B cell (primary cell): ENCODE measurements at regions not wholly inside any gene's neighbourhood (a gene's known extent, or its start where the extent isn't known, plus 50 kb on each side); places are given as distances from the start of the nearest gene placed in this dataset.

ENCODE experiments used
- ATAC-seq: fragments of 200-7000 bp; cut with Tn5 transposase; one replicate; pipeline ENCODE4 v1.10.0; 2021; ENCODE audit warnings: low read depth, mild to moderate bottlenecking, moderate number of reproducible peaks, moderate library complexity
- CTCF ChIA-PET: fragments of 350-600 bp; sonication (Branson Sonifier 250); formaldehyde crosslinking; loops from one replicate; lab custom pipeline; 2021; ENCODE audit warnings: antibody characterized with exemption, inconsistent platforms; lab: Charles Lee
- POLR2A ChIA-PET: fragments of 350-600 bp; sonication (Branson Sonifier 250); formaldehyde crosslinking; loops from one replicate; lab custom pipeline; 2021; ENCODE audit warnings: antibody characterized with exemption; lab: Charles Lee
- DNase-seq: peaks from one replicate; pipeline ENCODE4 v3.0.0; 2013
- H2AFZ ChIP-seq: 2 replicates; pipeline ENCODE4 v1.6.1; 2012; ENCODE audit warnings: mild to moderate bottlenecking, low read depth, low read length; ENCODE audit not compliant: insufficient read depth, poor library complexity, severe bottlenecking
- H3K27ac ChIP-seq, 2 donors: 1 replicate in 1 of 2; 2 replicates in 1 of 2; pipeline ENCODE4 v1.5.1; 2012 to 2013; ENCODE audit warnings: low read length in 2 of 2, mild to moderate bottlenecking in 2 of 2, moderate library complexity in 1 of 2
- H3K27me3 ChIP-seq, 4 experiments: fragments of 200-600 bp in 1 of 4; sonication (generic) in 1 of 4; replicated peaks in 1 of 4; 1 replicate in 2 of 4; 2 replicates in 2 of 4; pipeline versions ENCODE4 v1.6.1 to v1.7.0; 2013 to 2016; ENCODE audit warnings: low read length in 3 of 4, mild to moderate bottlenecking in 2 of 4, mixed read lengths in 1 of 4, moderate library complexity in 1 of 4; ENCODE audit not compliant: insufficient read depth in 4 of 4, control insufficient read depth in 3 of 4; ENCODE audit errors: control extremely low read depth in 1 of 4
- H3K36me3 ChIP-seq, 2 experiments: replicated peaks in 1 of 2; 1 replicate in 1 of 2; 2 replicates in 1 of 2; pipeline versions ENCODE4 v1.6.1 to v1.7.1; 2013; ENCODE audit warnings: low read length in 1 of 2; ENCODE audit not compliant: insufficient read depth in 2 of 2, control insufficient read depth in 1 of 2; ENCODE audit errors: control extremely low read depth in 1 of 2, extremely low read depth in 1 of 2
- H3K4me1 ChIP-seq, 2 donors: fragments of 200-600 bp in 1 of 2; sonication (generic) in 1 of 2; 1 replicate in 1 of 2; 2 replicates in 1 of 2; pipeline versions ENCODE4 v1.5.1 to v1.6.1; 2013 to 2017; ENCODE audit warnings: low read length in 2 of 2; ENCODE audit not compliant: control insufficient read depth in 2 of 2, insufficient read depth in 2 of 2
- H3K4me2 ChIP-seq: replicated peaks from 2 replicates; pipeline ENCODE3; 2012; ENCODE audit warnings: mild to moderate bottlenecking, low read depth, low read length; ENCODE audit not compliant: poor library complexity, severe bottlenecking
- H3K4me3 ChIP-seq, 5 experiments: fragments of 200-600 bp in 1 of 5; sonication (generic) in 1 of 5; 1 replicate in 3 of 5; 2 replicates in 2 of 5; pipeline versions ENCODE4 v1.5.1 to v1.7.0; 2011 to 2016; ENCODE audit warnings: low read length in 4 of 5, mild to moderate bottlenecking in 4 of 5, low read depth in 2 of 5, control low read depth in 1 of 5, moderate library complexity in 1 of 5; ENCODE audit not compliant: insufficient read depth in 1 of 5; ENCODE audit errors: control extremely low read depth in 1 of 5, extremely low read depth in 1 of 5
- H3K79me2 ChIP-seq: fragments of 200-600 bp; sonication (generic); one replicate; pipeline ENCODE4 v1.6.0; 2016; ENCODE audit warnings: low read length; ENCODE audit not compliant: control insufficient read depth, insufficient read depth
- H3K9ac ChIP-seq: fragments of 200-600 bp; sonication (generic); 2 replicates; pipeline ENCODE4 v1.6.1; 2017; ENCODE audit warnings: mild to moderate bottlenecking, low read length, moderate library complexity
- H3K9me3 ChIP-seq, 3 donors: one replicate each; pipeline versions ENCODE4 v1.6.1 to v1.7.1; 2013; ENCODE audit warnings: low read length in 2 of 3; ENCODE audit not compliant: control insufficient read depth in 2 of 3, insufficient read depth in 1 of 3; ENCODE audit errors: control extremely low read depth in 1 of 3
- H4K20me1 ChIP-seq: 2 replicates; pipeline ENCODE4 v1.6.0; 2012; ENCODE audit warnings: mild to moderate bottlenecking, low read length; ENCODE audit not compliant: insufficient read depth, control insufficient read depth, poor library complexity, severe bottlenecking
- H3K27ac Mint-ChIP-seq: one replicate; pipeline ENCODE4 v1.8.0; 2021; ENCODE audit warnings: mixed read lengths
- H3K27me3 Mint-ChIP-seq: one replicate; pipeline ENCODE4 v1.8.0; 2021; ENCODE audit warnings: mixed read lengths
- H3K4me1 Mint-ChIP-seq: one replicate; pipeline ENCODE4 v1.8.0; 2021; ENCODE audit warnings: mixed read lengths
- H3K4me3 Mint-ChIP-seq: one replicate; pipeline ENCODE4 v1.8.0; 2021; ENCODE audit warnings: mixed read lengths
- H3K9me3 Mint-ChIP-seq: one replicate; pipeline ENCODE4 v1.8.0; 2022; ENCODE audit warnings: mixed read lengths; ENCODE audit not compliant: insufficient read depth
- CTCF ChIP-seq: fragments of 200-600 bp; IDR thresholded peaks from one replicate; pipeline ENCODE4 v1.8.0; 2022; ENCODE audit warnings: antibody characterized with exemption, mild to moderate bottlenecking
- EZH2 ChIP-seq: IDR thresholded peaks from 2 replicates; pipeline ENCODE4 v1.6.1; 2012; ENCODE audit warnings: borderline replicate concordance, low read depth, mild to moderate bottlenecking, moderate library complexity, low read length; ENCODE audit not compliant: insufficient read depth, poor library complexity, severe bottlenecking
- WGBS: methylation state at CpG from one replicate; pipeline ENCODE4 v1.1.5; 2013; ENCODE audit warnings: missing lambda C conversion rate; ENCODE audit not compliant: insufficient coverage; 5-methylcytosine and 5-hydroxymethylcytosine counted together
- intact Hi-C: fragments of 100-400 bp; cut with micrococcal nuclease; formaldehyde crosslinking; loops from one replicate; pipeline ENCODE4 v1.10.0; 2022

DNA sequence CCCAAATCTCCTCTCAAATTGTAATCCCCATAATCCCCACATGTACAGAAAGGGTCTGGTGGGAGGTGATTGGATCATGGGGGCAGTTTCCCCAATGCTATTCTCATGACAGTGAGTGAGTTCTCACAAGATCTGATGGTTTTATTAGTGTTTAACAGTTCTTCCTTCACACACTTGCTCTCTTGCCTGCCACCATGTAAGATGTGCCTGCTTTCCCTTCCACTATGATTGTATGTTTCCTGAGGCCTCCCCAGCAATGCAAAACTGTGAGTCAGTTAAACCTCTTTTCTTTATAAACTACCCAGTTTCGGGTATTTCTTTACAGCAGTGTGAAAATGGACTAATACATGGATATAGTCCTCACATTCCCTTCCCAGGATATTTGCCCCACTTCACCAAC is 126.7 kb upstream of the SPATA12 start:
- H3K9ac ChIP-seq = no peak overlapping the region
- peaks cover 5% of the 10 kb centered on the region for H3K9me3 Mint-ChIP-seq
- H3K79me2 ChIP-seq = no peaks in the 10 kb centered on the region
- H3K4me1 ChIP-seq = no peaks in the 10 kb centered on the region
- no peak for ATAC-seq
- no peak overlapping the region for H3K4me2 ChIP-seq
- H3K4me3 ChIP-seq = no peak overlapping the region
- H3K27ac Mint-ChIP-seq = no peak overlapping the region
- H3K4me3 Mint-ChIP-seq = no peak overlapping the region
- peaks cover 8% of the 10 kb centered on the region for H3K27me3 Mint-ChIP-seq
- WGBS = no CpG with 5 or more reads among the region's 1 CpG
- no peak overlapping the region for H3K27ac ChIP-seq
- no peak for TF ChIP-seq CTCF
- no peak for TF ChIP-seq EZH2
- no peak overlapping the region for H2AFZ ChIP-seq
- H4K20me1 ChIP-seq = no peaks in the 10 kb centered on the region
- H3K9me3 ChIP-seq = peaks cover 0 to 5% (median 5%) of the 10 kb centered on the region in 3 donors
- POLR2A ChIA-PET = no interaction called here
- DNase-seq = no peak
- H3K36me3 ChIP-seq = no peaks in the 10 kb centered on the region
- no peaks in the 10 kb centered on the region for H3K27me3 ChIP-seq
- CTCF ChIA-PET = no interaction called here
- H3K4me1 Mint-ChIP-seq = no peaks in the 10 kb centered on the region
- intact Hi-C loops = no loop called here

DNA sequence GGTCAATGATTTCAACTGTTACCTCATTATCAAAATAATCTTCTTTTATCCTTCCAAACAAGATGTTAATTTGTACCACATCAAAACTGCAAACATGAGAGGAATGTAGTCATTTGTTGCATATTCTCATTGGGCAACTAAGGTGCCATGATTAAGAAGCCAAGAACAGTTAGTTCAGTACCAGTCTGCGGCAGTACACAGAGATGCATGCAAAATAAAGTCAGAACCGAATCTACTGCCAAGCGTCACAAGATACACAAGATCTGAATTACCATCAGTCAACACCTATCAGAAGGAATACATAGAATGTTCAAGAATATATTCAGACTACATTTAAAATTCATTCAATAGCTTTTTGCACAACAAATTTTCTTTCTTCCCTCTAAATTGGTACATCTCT is 127.6 kb upstream of the SPATA12 start:
- ATAC-seq (no peak), DNase-seq (no peak)
- Histone ChIP-seq H3K9ac (no peak overlapping the region), H4K20me1 (no peaks in the 10 kb centered on the region), H3K4me3 (no peak overlapping the region), H3K4me1 (peaks cover 0 to 4% of the 10 kb centered on the region in 2 donors), H3K79me2 (no peaks in the 10 kb centered on the region), H3K4me2 (no peak overlapping the region), H3K9me3 (peaks cover 0 to 5% (median 5%) of the 10 kb centered on the region in 3 donors), H2AFZ (no peak overlapping the region), H3K36me3 (no peaks in the 10 kb centered on the region), H3K27me3 (no peaks in the 10 kb centered on the region), H3K27ac (no peak overlapping the region)
- TF ChIP-seq CTCF (no peak), EZH2 (no peak)
- Mint-ChIP-seq H3K4me3 (no peak overlapping the region), H3K9me3 (peaks cover 5% of the 10 kb centered on the region), H3K4me1 (no peaks in the 10 kb centered on the region), H3K27me3 (peaks cover 8% of the 10 kb centered on the region), H3K27ac (no peak overlapping the region)
- intact Hi-C loops = no loop called here
- ChIA-PET POLR2A (no interaction called here), CTCF (interaction anchor here (0.6 kb wide), 1 partner anchor 60 kb away, joined by 4 read pairs; no protein-coding TSS in a partner anchor)
- WGBS = 100% methylated on average over 2 of the region's 3 CpGs
